BJ (cell line): ENCODE measurements at regions not wholly inside any gene's neighbourhood (a gene's known extent, or its start where the extent isn't known, plus 50 kb on each side); places are given as distances from the start of the nearest gene placed in this dataset.
A peak's percentile ranks its signal among the peaks of the same experiment; 100 is the strongest.

ENCODE experiments used
- CTCF ChIA-PET: fragments of 350-600 bp; formaldehyde crosslinking; extraction: SDS; loops from one replicate; lab custom pipeline; 2021; ENCODE audit warnings: antibody characterized with exemption, inconsistent platforms; lab: Yijun Ruan, JAX
- POLR2A ChIA-PET: fragments of 300-600 bp; sonication (Branson Sonifier 250); formaldehyde crosslinking; extraction: SDS; loops from one replicate; lab custom pipeline; 2021; ENCODE audit warnings: antibody characterized with exemption; lab: Charles Lee
- DNase-seq: peaks from one replicate; pipeline ENCODE4 v3.0.0-alpha.2; 2011; ENCODE audit warnings: low read depth
- H3K27me3 ChIP-seq: 2 replicates; pipeline ENCODE4 v1.6.0; 2011; ENCODE audit warnings: low read length; ENCODE audit not compliant: control insufficient read depth, insufficient read depth
- H3K36me3 ChIP-seq: 2 replicates; pipeline ENCODE4 v1.5.1; 2011; ENCODE audit warnings: low read length; ENCODE audit not compliant: control insufficient read depth, insufficient read depth
- H3K4me3 ChIP-seq: 2 replicates; pipeline ENCODE4 v1.5.1; 2011; ENCODE audit warnings: low read depth, mild to moderate bottlenecking, control low read depth, low read length
- CTCF ChIP-seq: IDR thresholded peaks from 2 replicates; pipeline ENCODE4 v1.5.1; 2011; ENCODE audit warnings: low read depth, mild to moderate bottlenecking, control low read depth, inconsistent platforms, low read length, moderate library complexity; ENCODE audit not compliant: insufficient read depth

- DNase-seq = no peak
- CTCF ChIA-PET = no interaction called here
- Histone ChIP-seq H3K27me3 (peaks cover 6% of the 10 kb centered on the region; the same call in 1 of the 2 replicates), H3K4me3 (no peak overlapping the region), H3K36me3 (no peaks in the 10 kb centered on the region)
- TF ChIP-seq CTCF = no peak
- POLR2A ChIA-PET = no interaction called here
Measured at GRCh38 chr15:75136118-75136517, 65.6 kb upstream of the C15orf39 start.

DNA sequence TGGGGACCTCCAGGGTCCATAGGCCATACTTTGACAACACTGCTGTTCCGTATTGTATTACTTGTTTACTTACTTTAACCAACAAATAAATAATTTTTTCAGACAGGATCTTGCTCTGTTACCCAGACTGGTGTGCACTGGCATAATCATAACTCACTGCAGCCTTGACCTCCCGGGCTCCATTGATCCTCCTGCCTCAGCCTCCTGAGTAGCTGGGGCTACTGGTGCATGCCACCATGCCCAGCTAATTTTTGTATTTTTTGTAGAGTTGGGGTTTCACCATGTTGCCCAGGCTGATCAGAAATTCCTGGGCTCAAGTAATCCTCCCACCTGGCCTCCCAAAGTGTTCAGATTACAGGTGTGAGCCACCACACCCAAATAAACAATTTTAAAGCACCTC is 64.9 kb upstream of the C15orf39 start:
- Histone ChIP-seq H3K27me3 (peaks cover 6% of the 10 kb centered on the region; the same call in 1 of the 2 replicates), H3K36me3 (no peaks in the 10 kb centered on the region), H3K4me3 (no peak overlapping the region)
- ChIA-PET POLR2A (no interaction called here), CTCF (no interaction called here)
- TF ChIP-seq CTCF = no peak
- no peak for DNase-seq

- H3K4me3 ChIP-seq = no peak overlapping the region
- no peaks in the 10 kb centered on the region for H3K36me3 ChIP-seq
- DNase-seq = peak; percentile 57
- H3K27me3 ChIP-seq = peaks cover 6% of the 10 kb centered on the region; the same call in 1 of the 2 replicates
- TF ChIP-seq CTCF = no peak
- ChIA-PET CTCF (interaction anchor here (1.2 kb wide), 1 partner anchor 12 kb away, joined by 3 read pairs; no protein-coding TSS in a partner anchor), POLR2A (no interaction called here)
Measured at GRCh38 chr15:75138016-75138999, 63.4 kb upstream of the C15orf39 start.

DNA sequence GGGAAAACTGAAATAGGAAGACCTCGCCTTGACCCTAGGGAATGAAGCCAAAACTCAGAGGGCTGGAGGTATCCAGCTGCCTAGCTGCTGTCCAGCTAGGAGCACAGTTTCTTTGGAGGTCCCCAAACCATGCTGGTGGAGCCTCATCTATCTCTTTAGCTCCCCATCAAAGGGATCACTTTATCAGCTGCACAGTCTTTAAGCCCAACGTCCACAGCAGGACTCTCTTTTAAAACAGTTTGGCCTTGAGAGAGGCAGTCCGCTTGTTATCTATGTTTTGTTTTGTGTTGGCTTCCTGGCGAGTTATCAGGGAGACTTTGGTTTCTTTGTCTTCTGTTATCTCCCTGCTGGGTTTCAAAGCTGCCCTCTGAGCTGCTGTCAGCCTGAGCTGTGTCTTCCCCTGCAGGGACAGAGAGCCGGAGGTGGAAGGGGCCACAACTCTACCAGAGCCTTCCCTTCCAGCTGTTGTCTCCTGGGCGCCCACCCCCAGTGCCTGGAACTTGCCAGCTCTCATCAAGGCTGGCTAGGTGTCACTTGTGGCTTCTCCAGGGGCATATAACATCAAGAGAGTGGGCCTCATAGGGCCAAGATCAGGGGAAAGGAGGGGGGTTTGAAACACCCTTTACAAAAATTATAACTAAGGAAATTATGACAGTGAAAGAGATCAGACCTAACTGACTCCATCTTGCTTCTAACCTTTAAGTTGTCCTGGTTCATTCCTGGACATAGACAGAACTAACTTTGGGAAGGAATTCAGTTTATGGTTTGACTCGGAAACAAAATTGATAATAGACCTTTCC is 61.4 kb upstream of the C15orf39 start:
- no peak for DNase-seq
- TF ChIP-seq CTCF = no peak
- no peaks in the 10 kb centered on the region for H3K36me3 ChIP-seq
- peaks cover 6% of the 10 kb centered on the region; the same call in 1 of the 2 replicates for H3K27me3 ChIP-seq
- ChIA-PET CTCF (interaction anchor here (0.9 to 1.3 kb wide), 2 partner anchors 17 to 111 kb away, joined by 3 to 5 read pairs; no protein-coding TSS in a partner anchor), POLR2A (no interaction called here)
- H3K4me3 ChIP-seq = no peak overlapping the region

DNA sequence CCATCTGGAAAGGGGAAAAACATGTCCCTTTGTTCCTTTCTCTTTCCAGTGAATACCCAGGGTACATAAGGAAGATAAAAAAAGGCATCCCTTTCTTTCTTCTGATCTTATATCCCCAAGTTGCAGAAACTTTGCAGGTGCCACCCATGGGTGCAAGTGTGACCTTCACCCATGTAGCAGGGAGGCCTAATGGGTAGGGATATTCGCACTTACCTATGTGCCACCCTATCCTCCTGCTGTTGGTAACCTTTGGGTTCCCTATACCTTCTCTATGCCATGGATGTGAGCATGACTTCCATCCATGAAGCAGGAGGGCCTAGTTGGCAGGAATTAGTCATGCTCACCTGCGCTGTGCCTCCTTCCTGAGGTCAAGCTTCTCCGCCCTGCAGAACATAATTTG is 59.2 kb upstream of the C15orf39 start:
- TF ChIP-seq CTCF = no peak
- POLR2A ChIA-PET = no interaction called here

More for the DNA sequence above, 59.2 kb upstream of the C15orf39 start:
- H3K27me3 ChIP-seq = no peaks in the 10 kb centered on the region
- CTCF ChIA-PET = no interaction called here
- H3K36me3 ChIP-seq = no peaks in the 10 kb centered on the region
- DNase-seq = no peak
- no peak overlapping the region for H3K4me3 ChIP-seq
